OCI-LY3 (cell line): ENCODE measurements at regions not wholly inside any gene's neighbourhood (a gene's known extent, or its start where the extent isn't known, plus 50 kb on each side); places are given as distances from the start of the nearest gene placed in this dataset.

ENCODE experiments used
- EZH2phosphoT487 ChIP-seq: fragments of 200-600 bp; shearing (Covaris generic); IDR thresholded peaks from 2 replicates; pipeline ENCODE4 v1.6.1; 2018; ENCODE audit warnings: antibody characterized with exemption, mixed run types, low read depth
- TF ChIP-seq, protein P1 (sequence below): fragments of 200-600, 300-600 bp; sonication (generic); IDR thresholded peaks from 2 replicates; pipeline ENCODE4 v1.5.1; 2014; ENCODE audit warnings: antibody characterized with exemption, low read length, low read depth

DNA sequence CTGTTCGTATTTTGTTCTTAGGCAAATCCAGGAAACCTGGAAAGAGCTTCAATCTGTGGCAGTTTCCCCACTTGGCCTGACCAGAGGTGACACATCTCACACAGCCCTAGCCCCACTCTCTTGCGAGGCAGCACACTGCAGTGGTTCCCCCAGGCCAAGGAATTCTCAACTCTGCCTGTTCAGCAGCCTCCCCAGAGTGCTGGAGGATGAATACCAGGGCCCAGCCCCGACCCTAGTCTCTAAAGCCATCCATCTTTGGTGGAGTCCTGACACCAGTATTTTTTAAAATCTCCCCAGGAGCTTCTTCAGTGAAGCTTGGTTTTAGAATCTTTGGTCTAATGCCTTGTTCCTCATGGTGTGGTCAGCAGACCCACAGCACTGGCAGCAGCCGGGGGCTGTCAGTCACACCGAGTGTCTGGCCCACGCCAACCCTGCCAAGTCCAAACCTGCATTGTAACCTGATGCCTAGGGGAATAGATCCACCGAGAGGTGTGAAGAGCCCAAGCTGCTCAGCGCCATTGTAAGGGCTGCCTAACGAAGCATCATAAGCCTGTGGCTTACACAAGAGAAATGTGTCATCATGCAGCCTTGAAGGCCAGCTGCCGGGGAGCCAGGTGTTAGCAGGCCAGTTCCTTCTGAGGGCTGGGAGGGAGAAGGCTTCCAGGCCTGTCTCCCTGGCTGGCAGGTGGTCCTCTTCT is 428.7 kb upstream of the ID2 start:
- TF ChIP-seq, protein P1, sequence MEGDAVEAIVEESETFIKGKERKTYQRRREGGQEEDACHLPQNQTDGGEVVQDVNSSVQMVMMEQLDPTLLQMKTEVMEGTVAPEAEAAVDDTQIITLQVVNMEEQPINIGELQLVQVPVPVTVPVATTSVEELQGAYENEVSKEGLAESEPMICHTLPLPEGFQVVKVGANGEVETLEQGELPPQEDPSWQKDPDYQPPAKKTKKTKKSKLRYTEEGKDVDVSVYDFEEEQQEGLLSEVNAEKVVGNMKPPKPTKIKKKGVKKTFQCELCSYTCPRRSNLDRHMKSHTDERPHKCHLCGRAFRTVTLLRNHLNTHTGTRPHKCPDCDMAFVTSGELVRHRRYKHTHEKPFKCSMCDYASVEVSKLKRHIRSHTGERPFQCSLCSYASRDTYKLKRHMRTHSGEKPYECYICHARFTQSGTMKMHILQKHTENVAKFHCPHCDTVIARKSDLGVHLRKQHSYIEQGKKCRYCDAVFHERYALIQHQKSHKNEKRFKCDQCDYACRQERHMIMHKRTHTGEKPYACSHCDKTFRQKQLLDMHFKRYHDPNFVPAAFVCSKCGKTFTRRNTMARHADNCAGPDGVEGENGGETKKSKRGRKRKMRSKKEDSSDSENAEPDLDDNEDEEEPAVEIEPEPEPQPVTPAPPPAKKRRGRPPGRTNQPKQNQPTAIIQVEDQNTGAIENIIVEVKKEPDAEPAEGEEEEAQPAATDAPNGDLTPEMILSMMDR = no peak
- TF ChIP-seq EZH2phosphoT487 = no peak
